H9 (cell line): ENCODE measurements at regions not wholly inside any gene's neighbourhood (a gene's known extent, or its start where the extent isn't known, plus 50 kb on each side); places are given as distances from the start of the nearest gene placed in this dataset.

Source experiments
- DNase-seq: peaks from one replicate; pipeline ENCODE4 v3.0.0-alpha.2; 2017
- H2AFZ ChIP-seq: one replicate; pipeline ENCODE4 v1.6.1; 2013; ENCODE audit warnings: mild to moderate bottlenecking, low read length, control low read depth, moderate library complexity
- H2AK5ac ChIP-seq: 2 replicates; pipeline ENCODE4 v1.6.1; 2013; ENCODE audit warnings: low read length, control low read depth, mixed read lengths; ENCODE audit not compliant: insufficient read length
- H2BK120ac ChIP-seq: one replicate; pipeline ENCODE4 v1.6.1; 2013; ENCODE audit warnings: low read depth, mild to moderate bottlenecking, low read length, control low read depth, inconsistent platforms; ENCODE audit not compliant: poor library complexity, severe bottlenecking
- H2BK12ac ChIP-seq: 2 replicates; pipeline ENCODE4 v1.6.1; 2013; ENCODE audit warnings: low read length, control low read depth, mixed read lengths, low read depth; ENCODE audit not compliant: insufficient read length
- H2BK15ac ChIP-seq: 2 replicates; pipeline ENCODE4 v1.6.1; 2013; ENCODE audit warnings: low read depth, low read length, control low read depth
- H2BK20ac ChIP-seq: one replicate; pipeline ENCODE4 v1.6.1; 2013; ENCODE audit warnings: low read depth, mild to moderate bottlenecking, low read length, control low read depth, inconsistent platforms; ENCODE audit not compliant: poor library complexity, severe bottlenecking
- H2BK5ac ChIP-seq: 2 replicates; pipeline ENCODE4 v1.6.1; 2013; ENCODE audit warnings: low read length, control low read depth, mixed read lengths; ENCODE audit not compliant: insufficient read length
- H3K14ac ChIP-seq: 2 replicates; pipeline ENCODE4 v1.6.1; 2013; ENCODE audit warnings: low read length, control low read depth; ENCODE audit not compliant: insufficient read depth
- H3K18ac ChIP-seq: 2 replicates; pipeline ENCODE4 v1.6.1; 2013; ENCODE audit warnings: low read depth, mild to moderate bottlenecking, mixed read lengths, low read length, control low read depth; ENCODE audit not compliant: insufficient read length
- H3K23ac ChIP-seq: 2 replicates; pipeline ENCODE4 v1.6.1; 2013; ENCODE audit warnings: low read length, control low read depth, mixed read lengths, low read depth; ENCODE audit not compliant: insufficient read length
- H3K23me2 ChIP-seq: 2 replicates; pipeline ENCODE4 v1.6.1; 2013; ENCODE audit warnings: low read depth, mild to moderate bottlenecking, mixed read lengths, low read length, control low read depth; ENCODE audit not compliant: insufficient read length, poor library complexity, severe bottlenecking
- H3K27ac ChIP-seq: 2 replicates; pipeline ENCODE4 v1.5.1; 2013; ENCODE audit warnings: low read length, control low read depth, mixed read lengths, low read depth; ENCODE audit not compliant: insufficient read length
- H3K27me3 ChIP-seq: 2 replicates; pipeline ENCODE4 v1.6.1; 2013; ENCODE audit warnings: low read length, control low read depth, inconsistent platforms; ENCODE audit not compliant: insufficient read depth
- H3K4ac ChIP-seq: 2 replicates; pipeline ENCODE4 v1.6.1; 2013; ENCODE audit warnings: low read depth, mild to moderate bottlenecking, control low read depth, inconsistent platforms, low read length, moderate library complexity
- H3K4me1 ChIP-seq: 2 replicates; pipeline ENCODE4 v1.6.1; 2013; ENCODE audit warnings: low read length, control low read depth, inconsistent platforms; ENCODE audit not compliant: insufficient read depth
- H3K4me2 ChIP-seq: 2 replicates; pipeline ENCODE4 v1.6.1; 2013; ENCODE audit warnings: low read length, control low read depth, mixed read lengths; ENCODE audit not compliant: insufficient read length, insufficient read depth
- H3K56ac ChIP-seq: 2 replicates; pipeline ENCODE4 v1.6.1; 2013; ENCODE audit warnings: low read depth, mild to moderate bottlenecking, mixed read lengths, low read length, control low read depth; ENCODE audit not compliant: insufficient read length
- H3K79me1 ChIP-seq: 2 replicates; pipeline ENCODE4 v1.6.1; 2013; ENCODE audit warnings: low read depth, mild to moderate bottlenecking, moderate library complexity, low read length, control low read depth, inconsistent platforms; ENCODE audit not compliant: insufficient read depth, poor library complexity, severe bottlenecking
- H3K79me2 ChIP-seq: 2 replicates; pipeline ENCODE4 v1.6.1; 2013; ENCODE audit warnings: low read length, control low read depth, inconsistent platforms; ENCODE audit not compliant: insufficient read depth
- H3K9ac ChIP-seq: 2 replicates; pipeline ENCODE4 v1.6.1; 2013; ENCODE audit warnings: low read length, control low read depth, mixed read lengths; ENCODE audit not compliant: insufficient read length; ENCODE audit errors: extremely low read depth
- H3K9me3 ChIP-seq: one replicate; pipeline ENCODE4 v1.6.1; 2013; ENCODE audit warnings: low read depth, low read length, inconsistent platforms; ENCODE audit not compliant: control insufficient read depth
- H3T11ph ChIP-seq: one replicate; pipeline ENCODE4 v1.6.1; 2013; ENCODE audit warnings: mild to moderate bottlenecking, low read length, control low read depth, inconsistent platforms
- H4K20me1 ChIP-seq: one replicate; pipeline ENCODE4 v1.6.1; 2013; ENCODE audit not compliant: control insufficient read depth, insufficient read length, insufficient read depth
- H4K5ac ChIP-seq: 2 replicates; pipeline ENCODE4 v1.6.1; 2013; ENCODE audit warnings: low read depth, mild to moderate bottlenecking, mixed read lengths, low read length, control low read depth; ENCODE audit not compliant: insufficient read length
- H4K8ac ChIP-seq: replicated peaks from 2 replicates; pipeline ENCODE4 v1.6.1; 2013; ENCODE audit warnings: low read length, control low read depth, mixed read lengths, low read depth; ENCODE audit not compliant: insufficient read length
- H4K91ac ChIP-seq: 2 replicates; pipeline ENCODE4 v1.6.1; 2013; ENCODE audit warnings: low read depth, mild to moderate bottlenecking, moderate library complexity, mixed read lengths, low read length, control low read depth; ENCODE audit not compliant: insufficient read length
- H3K27ac Mint-ChIP-seq, 3 experiments: 2 replicates in 2 of 3; 3 replicates in 1 of 3; pipeline ENCODE4 v1.8.0; 2020 to 2021; ENCODE audit warnings: mixed read lengths in 3 of 3, mild to moderate bottlenecking in 1 of 3, moderate library complexity in 1 of 3
- H3K27me3 Mint-ChIP-seq: 2 replicates; pipeline ENCODE4 v1.8.0; 2021; ENCODE audit warnings: low read depth, mild to moderate bottlenecking, moderate library complexity, mixed read lengths
- H3K36me3 Mint-ChIP-seq, 3 experiments: 2 replicates in 2 of 3; 3 replicates in 1 of 3; pipeline ENCODE4 v1.8.0; 2020 to 2021; ENCODE audit warnings: low read depth in 3 of 3, mixed read lengths in 3 of 3; ENCODE audit not compliant: insufficient read depth in 1 of 3
- H3K4me1 Mint-ChIP-seq, 2 experiments: 2 replicates each; pipeline ENCODE4 v1.8.0; 2020; ENCODE audit warnings: mixed read lengths in 2 of 2
- H3K4me3 Mint-ChIP-seq, 2 experiments: 2 replicates in 1 of 2; 3 replicates in 1 of 2; pipeline ENCODE4 v1.8.0; 2020 to 2021; ENCODE audit warnings: mild to moderate bottlenecking in 2 of 2, mixed read lengths in 2 of 2, moderate library complexity in 1 of 2
- H3K9me3 Mint-ChIP-seq, 2 experiments: 2 replicates in 1 of 2; 3 replicates in 1 of 2; pipeline ENCODE4 v1.8.0; 2020; ENCODE audit warnings: mild to moderate bottlenecking in 2 of 2, mixed read lengths in 2 of 2, moderate library complexity in 1 of 2
- CTCF ChIP-seq: fragments of 200-600 bp; sonication (generic); conservative IDR thresholded peaks from 3 replicates; pipeline ENCODE4 v1.8.0; 2021; ENCODE audit warnings: antibody characterized with exemption, mild to moderate bottlenecking

DNA sequence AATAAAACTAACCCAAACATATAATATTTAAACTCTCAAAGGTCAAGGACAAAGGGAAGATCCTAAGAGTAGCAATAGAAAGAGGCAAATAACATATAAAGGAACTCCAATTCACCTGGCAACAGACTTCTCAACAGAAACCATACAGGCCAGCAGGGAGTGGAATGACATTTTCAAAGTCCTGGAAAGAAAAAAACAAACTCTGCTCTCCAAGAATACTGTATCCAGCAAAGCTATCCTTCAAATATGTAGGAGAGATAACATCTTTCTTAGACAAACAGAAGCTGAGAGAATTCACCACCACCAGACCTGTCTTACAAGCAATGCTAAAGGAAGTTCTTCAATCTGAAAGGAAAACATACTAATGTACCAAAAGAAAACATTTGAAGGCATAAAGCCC is 51.5 kb upstream of the TMEM158 start:
- H4K5ac ChIP-seq = no peak overlapping the region
- H3K79me2 ChIP-seq = no peaks in the 10 kb centered on the region
- TF ChIP-seq CTCF = no peak
- H3K36me3 Mint-ChIP-seq = peaks cover 4 to 44% (median 6%) of the 10 kb centered on the region in 3 experiments; a peak in 6 of 7 replicates
- no peak overlapping the region for H4K91ac ChIP-seq
- no peak overlapping the region for H3T11ph ChIP-seq
- no peaks in the 10 kb centered on the region for H4K20me1 ChIP-seq
- H3K23me2 ChIP-seq = no peaks in the 10 kb centered on the region
- H3K14ac ChIP-seq = no peak overlapping the region
- DNase-seq = no peak
- no peak overlapping the region for H3K9ac ChIP-seq
- H3K4me2 ChIP-seq = no peak overlapping the region
- H2BK12ac ChIP-seq = no peak overlapping the region
- H2BK120ac ChIP-seq = no peak overlapping the region
- no peak overlapping the region for H3K4ac ChIP-seq
- no peak overlapping the region for H3K56ac ChIP-seq
- no peak overlapping the region for H3K27ac ChIP-seq
- no peaks in the 10 kb centered on the region; the same call in 1 of the 2 replicates for H3K4me1 ChIP-seq
- no peak overlapping the region for H2AFZ ChIP-seq
- no peak overlapping the region for H3K4me3 Mint-ChIP-seq
- H2BK20ac ChIP-seq = no peak overlapping the region
- no peak overlapping the region for H2AK5ac ChIP-seq
- peaks cover 37 to 42% of the 10 kb centered on the region in 2 experiments for H3K9me3 Mint-ChIP-seq
- no peaks in the 10 kb centered on the region for H3K9me3 ChIP-seq
- peaks cover 17% of the 10 kb centered on the region for H3K27me3 Mint-ChIP-seq
- H2BK5ac ChIP-seq = no peak overlapping the region
- H4K8ac ChIP-seq = no peak overlapping the region
- no peak overlapping the region for H3K23ac ChIP-seq
- H3K4me1 Mint-ChIP-seq = peaks cover 26 to 32% of the 10 kb centered on the region in 2 experiments
- H2BK15ac ChIP-seq = no peak overlapping the region
- no peaks in the 10 kb centered on the region for H3K27me3 ChIP-seq
- no peak overlapping the region for H3K27ac Mint-ChIP-seq
- H3K79me1 ChIP-seq = no peaks in the 10 kb centered on the region
- H3K18ac ChIP-seq = no peak overlapping the region
